HEK293T (cell line): ENCODE measurements at regions not wholly inside any gene's neighbourhood (a gene's known extent, or its start where the extent isn't known, plus 50 kb on each side); places are given as distances from the start of the nearest gene placed in this dataset.
"Not testable (repeated sequence)": the region's sequence is repeated elsewhere in the genome, so short reads cannot be mapped to it uniquely, and the experiment has no call there.

Source experiments
- CTCF ChIA-PET: fragments of 350-600 bp; formaldehyde crosslinking; extraction: SDS; loops from one replicate; lab custom pipeline; 2021; ENCODE audit warnings: antibody characterized with exemption, inconsistent platforms; lab: Yijun Ruan, JAX
- POLR2A ChIA-PET: fragments of 350-600 bp; formaldehyde crosslinking; extraction: SDS; loops from one replicate; lab custom pipeline; 2020; ENCODE audit warnings: antibody characterized with exemption, inconsistent platforms; lab: Yijun Ruan, JAX
- DNase-seq: peaks from one replicate; pipeline ENCODE4 v3.0.0; 2012; ENCODE audit warnings: mixed read lengths; ENCODE audit errors: extremely low spot score
- ARNT ChIP-seq: fragments of 450-650 bp; IDR thresholded peaks from 2 replicates; pipeline ENCODE4 v1.6.1; 2017; ENCODE audit warnings: mild to moderate bottlenecking
- BHLHE40 ChIP-seq: fragments of 450-650 bp; IDR thresholded peaks from 2 replicates; pipeline ENCODE4 v1.6.1; 2016; ENCODE audit warnings: mild to moderate bottlenecking, moderate library complexity, borderline replicate concordance
- CTBP1 ChIP-seq: fragments of 450-650 bp; IDR thresholded peaks from 2 replicates; pipeline ENCODE4 v1.6.1; 2016; ENCODE audit warnings: borderline replicate concordance
- ELF4 ChIP-seq: fragments of 450-650 bp; IDR thresholded peaks from 2 replicates; pipeline ENCODE4 v1.6.1; 2017; ENCODE audit warnings: antibody characterized with exemption
- FOXK2 ChIP-seq: fragments of 450-650 bp; IDR thresholded peaks from 2 replicates; pipeline ENCODE4 v1.6.1; 2016; ENCODE audit warnings: mild to moderate bottlenecking
- FOXM1 ChIP-seq: fragments of 450-650 bp; IDR thresholded peaks from 2 replicates; pipeline ENCODE4 v1.6.1; 2017; ENCODE audit warnings: mild to moderate bottlenecking, borderline replicate concordance
- HDGF ChIP-seq: fragments of 450-650 bp; IDR thresholded peaks from 2 replicates; pipeline ENCODE4 v1.6.1; 2017; ENCODE audit warnings: antibody characterized with exemption, borderline replicate concordance
- L3MBTL2 ChIP-seq: fragments of 450-650 bp; conservative IDR thresholded peaks from 2 replicates; pipeline ENCODE4 v1.6.1; 2016; ENCODE audit warnings: mild to moderate bottlenecking
- LEF1 ChIP-seq: fragments of 450-650 bp; IDR thresholded peaks from 2 replicates; pipeline ENCODE4 v1.6.1; 2017; ENCODE audit warnings: mild to moderate bottlenecking, borderline replicate concordance
- NFRKB ChIP-seq: fragments of 450-650 bp; IDR thresholded peaks from 2 replicates; pipeline ENCODE4 v1.6.1; 2016; ENCODE audit warnings: mild to moderate bottlenecking, moderate library complexity
- SP1 ChIP-seq: fragments of 450-650 bp; IDR thresholded peaks from 2 replicates; pipeline ENCODE4 v1.6.1; 2017
- SUZ12 ChIP-seq: fragments of 450-650 bp; IDR thresholded peaks from 2 replicates; pipeline ENCODE4 v1.6.1; 2016; ENCODE audit warnings: mild to moderate bottlenecking
- TARDBP ChIP-seq: fragments of 450-650 bp; IDR thresholded peaks from 2 replicates; pipeline ENCODE4 v1.6.1; 2016
- ZNF384 ChIP-seq: fragments of 450-650 bp; IDR thresholded peaks from 2 replicates; pipeline ENCODE4 v1.6.1; 2016
- TF ChIP-seq, protein P1 (sequence below): fragments of 450-650 bp; IDR thresholded peaks from 2 replicates; pipeline ENCODE4 v1.6.1; 2016

DNA sequence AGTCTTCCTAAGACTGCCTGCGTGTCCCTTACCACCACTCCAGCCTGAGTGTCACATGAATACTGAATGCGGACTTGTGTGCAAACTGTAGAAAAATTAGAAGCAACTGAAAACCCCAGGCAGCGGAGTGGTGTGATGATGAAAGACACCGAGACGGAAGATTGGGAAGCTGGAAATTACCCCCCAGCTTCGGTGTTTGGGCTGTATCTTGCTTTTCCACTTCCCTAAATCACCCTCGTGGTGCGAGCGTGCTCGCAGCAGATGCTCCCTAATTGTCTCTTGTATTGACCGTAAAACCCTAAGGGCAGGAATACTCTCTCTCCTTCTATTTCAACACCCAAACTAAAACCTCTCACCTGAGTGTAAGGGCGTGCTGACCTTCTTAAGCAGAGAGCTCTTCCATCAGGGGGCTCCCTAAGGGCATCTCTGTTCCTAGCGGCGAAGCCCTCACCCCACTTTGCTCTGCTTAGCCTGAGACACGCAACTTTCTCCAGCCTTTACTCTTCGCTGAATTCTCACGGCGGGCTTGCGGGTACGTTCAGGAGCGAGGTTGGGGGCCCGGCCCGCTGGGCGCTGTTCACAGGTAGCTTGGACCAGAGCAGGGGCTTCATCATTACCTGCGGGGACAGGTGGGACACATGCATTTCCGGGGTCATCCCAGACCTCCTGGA, 62.4 kb downstream of the CRYBB2 start:
- CTCF ChIA-PET = interaction anchor here (1.2 to 2.2 kb wide), 2 partner anchors 31 to 52 kb away, joined by 8 to 9 read pairs; no protein-coding TSS in a partner anchor
- POLR2A ChIA-PET = interaction anchor here (1.1 kb wide), 1 partner anchor 9 kb away, joined by 3 read pairs; no protein-coding TSS in a partner anchor
- no peak for DNase-seq
- no peak for TF ChIP-seq NFRKB
- no peak for TF ChIP-seq ZNF384
- TF ChIP-seq SP1 = no peak
- TF ChIP-seq, protein P1, sequence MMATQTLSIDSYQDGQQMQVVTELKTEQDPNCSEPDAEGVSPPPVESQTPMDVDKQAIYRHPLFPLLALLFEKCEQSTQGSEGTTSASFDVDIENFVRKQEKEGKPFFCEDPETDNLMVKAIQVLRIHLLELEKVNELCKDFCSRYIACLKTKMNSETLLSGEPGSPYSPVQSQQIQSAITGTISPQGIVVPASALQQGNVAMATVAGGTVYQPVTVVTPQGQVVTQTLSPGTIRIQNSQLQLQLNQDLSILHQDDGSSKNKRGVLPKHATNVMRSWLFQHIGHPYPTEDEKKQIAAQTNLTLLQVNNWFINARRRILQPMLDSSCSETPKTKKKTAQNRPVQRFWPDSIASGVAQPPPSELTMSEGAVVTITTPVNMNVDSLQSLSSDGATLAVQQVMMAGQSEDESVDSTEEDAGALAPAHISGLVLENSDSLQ = no peak
- TF ChIP-seq ARNT = no peak

DNA sequence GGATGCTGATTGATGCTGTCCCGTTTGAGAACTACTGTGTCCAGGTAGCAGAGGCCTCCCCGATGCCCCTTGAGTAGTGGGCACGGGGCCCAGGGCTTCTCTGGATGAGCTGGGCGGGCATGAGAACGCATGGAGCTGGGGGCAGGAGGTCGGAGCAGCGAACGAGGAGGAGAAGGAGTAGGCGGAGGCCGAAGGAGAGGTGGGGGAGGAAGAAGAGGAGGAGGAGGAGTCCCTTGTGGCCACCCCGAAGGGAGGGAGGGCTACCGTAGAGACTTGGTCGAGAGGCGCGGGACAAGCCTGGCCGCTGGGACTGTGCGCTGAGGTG, 62.9 kb downstream of the CRYBB2 start:
- peak; percentile 50 for DNase-seq
- no peak for TF ChIP-seq FOXK2
- TF ChIP-seq ELF4 = no peak
- TF ChIP-seq FOXM1 = no peak
- no peak for TF ChIP-seq SP1
- no peak for TF ChIP-seq CTBP1
- POLR2A ChIA-PET = interaction anchor here (1.1 kb wide), 1 partner anchor 9 kb away, joined by 3 read pairs; no protein-coding TSS in a partner anchor
- CTCF ChIA-PET = interaction anchor here (0.6 to 2.2 kb wide), 3 partner anchors 9 to 51 kb away, joined by 3 to 9 read pairs (median 8); no protein-coding TSS in a partner anchor

DNA sequence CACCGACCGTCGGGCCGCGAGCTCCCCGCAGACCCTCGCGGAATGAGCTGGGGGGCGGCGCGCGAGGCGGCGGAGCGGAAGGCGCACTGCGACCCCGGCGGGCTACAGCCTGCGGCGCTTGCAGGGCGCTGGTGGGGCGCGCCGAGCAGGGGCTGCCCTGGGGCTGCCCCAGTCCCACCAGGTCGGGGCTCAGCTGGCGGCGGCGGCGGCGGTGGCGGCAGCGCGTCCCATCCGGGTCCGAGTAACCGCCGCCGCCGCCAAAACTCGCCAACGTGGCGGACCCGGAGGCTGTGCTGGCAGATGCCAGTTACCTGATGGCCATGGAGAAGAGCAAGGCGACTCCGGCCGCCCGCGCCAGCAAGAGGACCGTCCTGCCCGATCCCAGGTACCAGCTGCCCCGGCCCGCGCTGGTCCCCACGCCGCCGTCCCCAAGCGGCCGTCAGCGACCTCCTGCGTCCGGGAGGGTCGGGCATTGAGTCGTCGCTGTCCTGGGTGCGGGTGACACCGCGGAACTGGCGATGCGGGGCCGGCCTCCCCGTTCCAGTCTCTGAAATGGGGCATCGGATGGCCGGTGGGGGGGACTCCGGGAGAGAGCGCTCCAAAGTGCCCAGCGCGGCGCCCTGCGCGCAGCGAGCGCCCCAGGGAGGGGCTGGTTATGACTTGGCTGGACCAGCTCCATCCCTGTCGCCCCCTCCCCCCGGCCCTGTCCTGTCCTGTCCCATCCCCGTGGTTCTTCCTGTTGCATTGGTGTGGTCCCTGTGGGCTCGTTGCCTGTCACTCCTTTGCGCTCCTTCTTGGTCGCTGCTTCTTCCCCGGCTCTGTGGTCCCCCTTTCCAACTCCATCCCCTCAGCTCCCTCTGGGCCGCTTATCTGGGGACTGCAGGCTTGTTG, 63.5 kb downstream of the CRYBB2 start:
- CTCF ChIA-PET = interaction anchor here (0.6 to 2.2 kb wide), 5 partner anchors 8 to 51 kb away, joined by 3 to 9 read pairs (median 4); no protein-coding TSS in a partner anchor
- TF ChIP-seq BHLHE40 = no peak
- TF ChIP-seq SP1 = no peak
- TF ChIP-seq, protein P1 = no peak
- TF ChIP-seq NFRKB = no peak
- TF ChIP-seq FOXM1 = no peak
- TF ChIP-seq LEF1 = 0 out of 2 replicates have a peak, but pooled peaks have one; percentile 41
- no peak for TF ChIP-seq CTBP1
- POLR2A ChIA-PET = interaction anchor here (1.1 kb wide), 1 partner anchor 8 kb away, joined by 3 read pairs; no protein-coding TSS in a partner anchor
- peak; percentile 65 for DNase-seq

DNA sequence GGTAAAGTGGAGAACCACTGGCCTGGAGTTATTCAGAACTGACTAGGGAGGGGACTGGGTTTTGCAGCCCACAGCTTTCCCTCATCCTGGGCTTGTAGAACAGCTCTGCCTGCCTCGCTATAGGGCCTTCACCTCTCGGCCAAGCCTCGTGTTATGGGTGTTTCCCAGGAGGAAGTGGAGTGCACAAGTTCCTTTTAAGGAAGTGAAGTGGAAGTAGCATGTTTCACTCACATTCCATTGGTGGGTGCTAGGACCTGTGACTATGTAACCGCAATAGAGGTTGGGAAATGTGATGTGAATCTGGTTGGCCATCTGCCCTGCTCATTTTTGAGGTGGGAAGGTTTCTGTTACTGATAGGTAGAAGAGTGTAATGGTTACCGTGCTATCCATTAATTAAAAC, 69.0 kb downstream of the CRYBB2 start:
- DNase-seq, POLR2A ChIA-PET, CTCF ChIA-PET: not testable (repeated sequence)

DNA sequence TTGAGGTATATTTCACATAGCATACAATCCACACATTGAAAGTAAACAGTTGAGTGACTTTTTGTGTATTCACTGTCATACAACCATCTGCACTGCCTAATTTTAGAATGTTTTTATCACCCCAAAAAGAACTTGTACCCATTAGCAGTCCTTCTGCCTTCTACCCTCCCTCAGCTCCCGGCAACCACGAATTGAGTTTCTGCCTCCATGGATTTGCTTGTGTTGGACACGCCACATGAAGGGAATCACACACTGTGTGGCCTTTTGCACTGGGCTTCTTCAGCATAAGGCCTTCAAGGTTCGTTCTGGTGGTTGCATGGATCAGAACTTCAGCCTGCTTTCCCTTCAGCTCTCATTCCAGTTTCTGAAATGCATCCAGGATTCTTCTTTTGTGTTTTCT, 82.5 kb downstream of the CRYBB2 start:
- DNase-seq, POLR2A ChIA-PET, CTCF ChIA-PET: not testable (repeated sequence)

DNA sequence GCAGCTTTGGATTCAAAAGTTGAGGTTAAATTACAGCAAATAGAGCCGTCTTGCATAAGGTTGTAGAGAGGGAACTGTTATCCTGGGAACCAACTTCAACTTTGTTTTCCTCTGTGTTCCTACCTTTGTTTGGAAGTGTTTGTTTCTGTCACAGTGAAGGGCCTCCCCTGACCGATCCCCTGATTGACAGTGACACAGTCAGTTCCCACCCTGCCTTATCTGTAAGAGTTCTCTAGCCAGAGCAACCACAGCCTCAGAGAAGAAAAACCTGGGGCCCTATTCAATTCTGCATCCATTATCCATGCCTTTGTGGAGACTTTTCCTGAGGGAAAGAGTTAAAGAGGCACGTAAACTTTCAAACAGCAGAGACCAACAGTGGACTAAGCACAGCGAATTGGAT, 90.1 kb downstream of the CRYBB2 start:
- CTCF ChIA-PET = not testable (repeated sequence)

DNA sequence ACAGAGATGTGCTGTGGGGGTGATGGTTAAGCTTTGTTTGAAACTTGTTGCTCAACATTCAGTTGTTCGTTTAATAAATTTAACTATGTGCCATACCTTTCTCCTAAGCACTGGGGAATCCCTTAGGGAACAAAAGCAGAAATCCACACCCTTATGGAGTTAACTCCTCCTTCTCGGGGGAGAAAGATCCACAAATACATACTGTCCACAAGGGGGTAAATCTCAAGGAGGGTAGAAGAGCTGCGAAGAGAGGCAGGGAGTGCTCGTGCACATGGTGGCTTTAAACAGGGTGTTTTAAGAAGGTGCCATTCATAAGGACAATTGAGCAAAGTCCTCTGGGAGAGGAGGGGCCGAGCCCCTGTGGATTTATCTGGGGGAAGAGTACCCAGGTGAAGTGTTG, 92.5 kb downstream of the CRYBB2 start:
- CTCF ChIA-PET = interaction anchor here (1.6 kb wide), 1 partner anchor 22 kb away, joined by 3 read pairs; no protein-coding TSS in a partner anchor
- POLR2A ChIA-PET, DNase-seq: not testable (repeated sequence)

More for the DNA sequence above, 90.1 kb downstream of the CRYBB2 start:
- DNase-seq, POLR2A ChIA-PET: not testable (repeated sequence)

DNA sequence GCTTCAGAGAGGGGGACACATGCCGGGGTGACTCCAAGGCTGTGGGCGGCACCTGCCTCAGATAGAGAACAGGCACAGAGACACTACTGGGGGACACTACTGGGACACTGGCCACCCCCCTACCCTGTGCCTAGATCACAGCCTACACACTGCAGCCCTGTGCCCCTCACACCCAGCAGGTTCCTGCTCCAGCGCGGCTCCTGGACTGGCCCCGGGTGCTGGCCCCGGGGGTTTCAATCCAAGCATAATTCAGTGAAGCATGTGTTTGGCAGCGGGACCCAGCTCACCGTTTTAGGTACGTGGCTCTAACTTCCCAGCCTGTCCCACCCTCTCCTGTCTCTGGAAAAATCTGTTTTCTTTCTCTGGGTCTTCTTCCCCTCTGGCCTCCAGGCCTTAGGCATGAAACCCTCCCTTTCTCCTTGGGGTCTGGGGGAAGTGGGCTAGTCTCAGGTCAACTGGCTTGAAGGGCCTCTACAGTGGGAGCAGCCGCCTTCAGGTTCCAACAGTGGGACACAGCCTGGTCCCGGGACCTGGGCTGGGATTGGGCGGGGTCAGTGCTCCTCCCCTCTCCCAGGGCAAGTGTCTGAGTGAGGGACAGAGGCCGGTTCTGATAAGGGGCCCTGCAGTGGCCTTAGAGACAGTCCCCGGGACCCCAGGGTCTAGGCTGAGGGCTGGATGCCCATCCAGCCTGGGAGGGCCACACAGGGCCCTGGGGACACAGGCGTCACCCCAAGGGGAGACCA, 98.8 kb downstream of the CRYBB2 start:
- POLR2A ChIA-PET = no interaction called here
- no peak for TF ChIP-seq ELF4
- no peak for TF ChIP-seq SP1
- TF ChIP-seq, protein P1 = no peak
- no peak for TF ChIP-seq LEF1
- no peak for TF ChIP-seq NFRKB
- no peak for TF ChIP-seq CTBP1
- TF ChIP-seq FOXM1 = no peak
- TF ChIP-seq L3MBTL2 = no peak
- no peak for TF ChIP-seq BHLHE40
- TF ChIP-seq TARDBP = no peak
- TF ChIP-seq HDGF = no peak
- TF ChIP-seq FOXK2 = no peak
- TF ChIP-seq ZNF384 = no peak
- TF ChIP-seq SUZ12 = no peak
- DNase-seq = no peak
- CTCF ChIA-PET = no interaction called here
